NCI-H2227 (cell line): ENCODE measurements at regions not wholly inside any gene's neighbourhood (a gene's known extent, or its start where the extent isn't known, plus 50 kb on each side); places are given as distances from the start of the nearest gene placed in this dataset.
"Not testable (repeated sequence)": the region's sequence is repeated elsewhere in the genome, so short reads cannot be mapped to it uniquely, and the experiment has no call there.

Source experiments
- DNase-seq: peaks from one replicate; lab custom pipeline; 2025; ENCODE audit not compliant: unreplicated experiment; lab: John Stamatoyannopoulos, UW

DNA sequence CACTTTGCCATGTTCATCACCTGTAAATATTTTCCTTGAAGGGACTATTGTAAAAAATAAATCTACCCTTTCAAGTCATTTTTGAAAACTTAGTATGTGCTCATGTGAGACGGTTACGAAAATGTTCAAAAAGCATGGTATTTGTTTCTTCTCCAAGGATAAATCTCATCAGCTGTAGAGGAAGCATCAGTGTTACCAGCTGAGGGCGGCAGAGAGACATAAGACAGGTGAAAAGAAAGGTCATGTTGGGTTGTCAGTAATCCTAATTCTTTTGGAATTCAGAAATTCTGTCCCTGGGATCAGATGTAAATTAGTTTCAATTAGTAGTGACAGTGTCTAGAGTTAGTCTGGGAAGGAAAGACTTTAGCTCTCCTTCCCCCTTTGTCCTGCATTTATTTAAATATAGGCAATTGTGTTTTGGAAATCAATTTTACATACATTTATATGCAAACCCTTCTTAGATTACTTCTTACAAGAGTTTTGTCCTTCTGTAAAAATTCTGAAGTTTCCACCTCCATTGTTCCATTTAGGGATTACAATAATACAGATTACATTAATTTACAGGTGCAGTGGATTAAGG is 791.9 kb upstream of the CDH6 start:
- no peak for DNase-seq

DNA sequence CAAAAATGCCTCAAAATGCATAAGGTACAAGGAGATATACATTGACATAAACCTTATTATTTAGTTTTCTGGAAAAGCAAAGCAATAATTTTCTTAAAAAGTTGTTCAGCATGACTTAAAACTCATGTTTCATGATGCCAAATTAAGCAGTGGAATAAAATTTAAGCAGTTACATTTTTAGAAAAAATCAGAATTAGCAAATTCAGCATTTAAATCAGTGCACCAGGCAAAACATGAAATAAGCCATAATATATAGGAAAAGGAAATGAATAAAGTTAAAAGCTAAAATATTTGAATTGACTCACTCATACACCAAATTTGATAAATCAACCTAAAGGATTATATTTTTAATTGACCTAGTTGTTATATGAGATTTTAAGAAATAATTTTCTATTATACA is 795.1 kb upstream of the CDH6 start:
- no peak for DNase-seq

DNA sequence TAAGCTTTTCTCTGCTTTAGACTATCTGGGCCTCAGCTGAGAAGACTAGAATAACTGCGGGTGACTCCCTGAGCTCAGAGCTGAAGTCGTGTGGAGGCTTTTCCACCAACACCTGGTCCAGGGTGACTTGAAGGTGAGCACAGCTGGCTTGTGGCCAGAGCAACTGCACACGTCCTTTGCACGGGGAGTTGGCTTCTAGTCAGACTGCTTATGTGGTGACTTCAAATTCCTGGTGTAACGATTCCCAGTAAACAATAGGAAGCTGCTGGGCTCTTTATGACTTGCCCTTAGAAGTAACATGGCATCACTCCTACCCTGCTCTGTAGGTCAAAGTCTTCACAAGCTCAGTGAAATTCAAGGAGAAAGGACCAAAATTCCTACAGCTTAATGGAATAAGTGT is 800.6 kb upstream of the CDH6 start:
- no peak for DNase-seq

DNA sequence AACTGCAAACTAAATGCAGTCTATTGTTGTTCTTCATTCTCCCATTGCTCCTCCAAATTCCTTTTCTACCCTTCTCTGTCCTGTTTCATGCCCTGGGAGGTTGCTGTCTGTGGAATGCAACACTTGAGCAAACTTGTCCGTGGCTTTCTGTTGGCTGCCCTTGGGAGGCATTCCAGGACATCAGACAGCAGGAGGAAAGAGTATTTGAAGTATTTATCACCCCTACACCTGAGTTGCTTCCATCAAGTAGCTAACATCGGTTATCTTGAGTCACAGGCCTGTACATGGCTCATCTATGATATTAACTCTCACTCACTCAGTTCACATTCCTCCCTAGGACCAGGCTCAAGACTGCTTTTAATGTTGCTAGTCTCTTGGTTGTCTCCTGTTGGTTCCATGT is 803.4 kb upstream of the CDH6 start:
- no peak for DNase-seq

DNA sequence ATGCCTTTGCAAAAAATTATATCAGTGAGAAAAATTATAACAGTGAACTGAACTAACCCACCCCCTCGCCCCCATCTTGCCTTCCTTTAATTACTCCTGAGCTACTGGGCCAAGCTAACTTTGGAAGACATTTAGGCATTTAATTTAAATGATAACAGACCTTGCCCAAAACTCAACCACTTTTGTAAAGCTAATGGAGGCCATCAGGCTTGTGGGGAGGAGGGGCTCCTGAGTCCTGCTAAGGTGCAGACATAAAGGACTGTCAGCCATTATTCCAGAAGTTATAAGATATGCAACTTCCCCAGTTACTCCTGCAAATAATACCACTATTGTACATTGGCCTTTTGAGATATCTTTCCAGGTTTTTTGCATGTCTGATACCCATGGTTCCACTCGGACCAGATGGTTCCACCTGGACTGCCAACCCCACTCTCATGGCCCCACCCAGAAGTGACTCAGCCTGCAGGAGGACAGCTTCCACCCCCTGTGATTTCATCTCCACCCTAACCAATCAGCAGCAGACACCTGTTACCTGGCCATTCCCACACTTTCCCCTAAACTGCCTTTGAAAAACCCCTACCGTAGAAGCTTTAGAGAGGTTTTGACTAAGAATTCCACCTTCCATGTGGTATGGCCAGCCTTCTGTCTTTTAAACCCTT is 805.4 kb upstream of the CDH6 start:
- no peak for DNase-seq

DNA sequence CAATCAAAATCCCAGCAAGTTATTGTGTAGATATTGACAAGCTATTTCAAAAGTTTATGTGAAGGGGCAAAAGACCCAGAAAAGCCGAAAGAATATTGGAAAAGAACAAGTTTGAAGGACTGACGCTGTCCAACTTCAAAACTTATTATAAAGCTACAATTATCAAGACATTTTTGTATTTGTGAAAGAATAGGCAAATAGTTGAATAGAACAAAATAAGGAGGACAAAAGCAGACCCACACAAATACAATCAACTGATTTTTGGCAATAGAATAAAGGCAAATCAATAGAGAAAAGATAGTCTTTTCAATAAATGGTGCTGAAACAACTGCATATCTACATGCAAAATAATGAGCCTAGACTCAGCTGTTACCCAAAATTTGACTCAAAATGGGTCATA is 807.7 kb upstream of the CDH6 start:
- no peak for DNase-seq

DNA sequence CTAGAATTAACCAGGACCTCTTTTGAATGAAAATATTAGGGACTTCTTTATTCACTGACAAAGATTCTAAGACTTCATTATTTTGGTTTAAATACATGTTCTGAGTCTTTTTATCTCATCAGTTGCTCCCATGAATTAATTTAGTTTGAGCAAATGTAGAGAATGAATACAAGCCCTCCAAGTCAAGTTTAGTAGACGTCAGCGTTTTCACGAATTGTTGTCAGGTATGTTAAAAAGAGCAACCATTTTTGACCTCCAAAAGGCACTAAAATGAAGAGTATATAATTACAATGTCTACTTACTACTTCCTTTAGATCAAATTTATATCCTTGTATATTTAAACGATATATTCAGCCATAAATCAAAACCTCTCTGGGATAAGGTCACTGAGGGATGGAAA is 809.3 kb upstream of the CDH6 start:
- no peak for DNase-seq

DNA sequence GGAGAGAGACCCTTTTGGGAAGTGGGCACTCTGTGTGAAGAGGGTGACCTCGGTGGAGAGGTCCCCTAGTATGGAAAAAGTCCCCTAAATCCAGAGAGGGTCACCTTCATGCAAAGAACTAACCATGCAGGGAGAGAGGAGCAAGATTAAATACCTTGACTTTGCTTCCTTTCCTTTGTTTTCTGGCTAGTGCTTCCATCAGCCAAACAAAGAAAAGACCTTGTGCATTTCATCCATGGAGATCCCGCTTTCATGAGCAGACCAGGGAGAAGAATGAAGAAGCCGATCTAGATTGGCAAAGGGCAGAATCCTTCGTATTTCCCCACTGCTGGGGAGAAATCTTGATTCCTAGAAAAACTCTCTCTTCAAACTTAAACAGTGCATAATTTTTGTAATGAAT is 813.3 kb upstream of the CDH6 start:
- no peak for DNase-seq

DNA sequence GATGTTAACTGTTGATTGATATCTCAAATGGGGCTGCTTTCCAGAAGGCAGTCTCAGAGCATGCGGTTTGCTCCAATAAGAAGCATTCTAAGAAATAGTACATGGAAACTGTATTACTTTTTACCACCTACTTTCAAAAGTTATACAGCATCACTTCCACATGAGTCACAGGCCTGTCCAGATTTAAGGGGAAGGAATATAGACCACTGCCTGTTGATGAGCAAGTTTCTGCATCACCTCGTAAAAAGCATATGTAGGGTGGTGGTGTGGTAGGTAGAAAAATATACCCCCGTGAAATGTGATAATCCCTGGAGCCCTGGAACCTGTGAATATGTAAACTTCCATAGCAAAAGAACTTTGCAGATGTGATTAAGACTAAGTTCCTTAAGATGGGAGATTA is 816.6 kb upstream of the CDH6 start:
- no peak for DNase-seq

DNA sequence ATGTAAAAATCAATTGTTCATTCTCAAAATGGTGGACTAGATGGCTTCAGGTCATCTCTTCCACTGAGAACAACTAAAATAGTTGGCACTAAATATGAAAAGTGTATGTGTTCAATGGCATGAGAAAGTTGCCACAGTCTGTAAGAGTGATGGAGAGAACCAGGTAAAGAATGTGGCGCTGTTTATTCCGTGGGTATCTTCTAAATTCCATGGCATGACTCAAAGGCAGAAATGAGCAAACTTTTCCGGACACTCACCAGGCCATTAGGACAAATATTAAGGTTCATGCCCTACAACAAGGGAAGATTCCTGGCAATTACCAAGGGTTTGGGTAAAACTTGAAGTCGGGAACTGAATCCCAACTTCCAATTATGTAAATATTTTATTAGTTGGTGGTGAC is 825.4 kb upstream of the CDH6 start:
- DNase-seq = no peak

DNA sequence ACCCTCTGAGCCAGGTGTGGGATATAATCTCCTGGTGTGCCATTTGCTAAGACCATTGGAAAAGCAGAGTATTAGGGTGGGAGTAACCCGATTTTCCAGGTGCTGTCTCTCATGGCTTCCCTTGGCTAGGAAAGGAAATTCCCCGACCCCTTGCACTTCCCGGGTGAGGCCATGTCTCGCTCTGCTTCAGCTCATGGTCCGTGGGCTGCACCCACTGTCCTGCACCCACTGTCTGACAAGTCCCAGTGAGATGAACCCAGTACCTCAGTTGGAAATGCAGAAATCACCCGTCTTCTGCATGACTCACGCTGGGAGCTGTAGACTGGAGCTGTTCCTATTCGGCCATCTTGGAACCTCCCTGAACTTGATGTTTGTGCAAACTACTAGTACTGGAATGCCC is 828.5 kb upstream of the CDH6 start:
- not testable (repeated sequence) for DNase-seq

DNA sequence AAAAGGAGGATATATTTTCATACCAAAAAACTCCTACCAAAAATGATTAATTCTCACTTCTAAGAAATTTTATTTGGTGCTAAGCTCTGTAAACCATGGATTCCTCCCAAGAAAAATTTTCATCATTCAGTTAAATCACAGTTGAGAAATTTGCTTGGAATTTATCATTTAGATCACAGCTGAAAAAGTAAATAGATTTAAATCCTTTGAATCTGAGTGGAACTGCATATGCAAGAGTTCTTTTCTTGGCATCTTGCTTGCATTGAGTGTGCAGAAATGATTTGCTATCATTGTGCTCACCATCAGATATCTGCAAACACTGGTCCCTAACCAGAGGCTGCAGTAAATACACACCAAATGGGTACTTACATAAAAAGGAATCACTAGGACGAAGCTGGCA is 836.1 kb upstream of the CDH6 start:
- DNase-seq = no peak

DNA sequence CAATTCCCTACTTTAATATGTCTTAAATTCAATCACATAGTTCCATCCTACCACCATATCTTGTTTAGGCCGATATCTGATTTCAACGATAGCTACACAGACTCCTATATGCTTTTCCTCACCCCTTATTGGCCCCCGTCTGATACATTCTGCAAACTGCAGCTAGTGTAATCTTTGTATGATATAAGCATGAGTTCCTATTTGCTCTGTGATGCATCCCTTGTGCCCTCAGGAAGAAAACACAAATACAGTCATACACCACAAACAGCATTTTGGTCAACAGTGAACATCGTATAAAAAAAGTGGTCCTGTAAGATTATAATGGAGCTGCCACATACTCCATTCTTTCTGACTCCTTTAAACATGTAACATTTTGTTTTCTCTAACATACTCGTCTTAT is 837.8 kb upstream of the CDH6 start:
- no peak for DNase-seq

DNA sequence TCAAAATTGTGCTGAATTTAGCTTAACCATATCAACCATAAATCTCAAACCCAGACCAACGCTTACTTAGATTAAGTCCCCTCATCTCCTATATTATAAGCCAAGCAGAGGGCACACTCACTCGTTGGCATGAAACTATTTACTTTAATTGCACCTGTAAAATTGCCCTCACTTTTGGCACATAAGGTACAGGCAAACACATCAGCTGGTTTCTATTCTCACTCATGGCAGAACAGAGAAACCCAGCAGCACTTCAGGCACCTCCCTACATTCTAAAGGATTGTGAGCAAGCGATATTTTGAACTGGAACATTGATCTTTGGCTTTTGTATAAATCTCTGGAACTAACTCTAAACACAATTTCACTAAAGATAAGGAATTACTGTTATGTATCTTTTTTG is 845.6 kb upstream of the CDH6 start:
- no peak for DNase-seq

DNA sequence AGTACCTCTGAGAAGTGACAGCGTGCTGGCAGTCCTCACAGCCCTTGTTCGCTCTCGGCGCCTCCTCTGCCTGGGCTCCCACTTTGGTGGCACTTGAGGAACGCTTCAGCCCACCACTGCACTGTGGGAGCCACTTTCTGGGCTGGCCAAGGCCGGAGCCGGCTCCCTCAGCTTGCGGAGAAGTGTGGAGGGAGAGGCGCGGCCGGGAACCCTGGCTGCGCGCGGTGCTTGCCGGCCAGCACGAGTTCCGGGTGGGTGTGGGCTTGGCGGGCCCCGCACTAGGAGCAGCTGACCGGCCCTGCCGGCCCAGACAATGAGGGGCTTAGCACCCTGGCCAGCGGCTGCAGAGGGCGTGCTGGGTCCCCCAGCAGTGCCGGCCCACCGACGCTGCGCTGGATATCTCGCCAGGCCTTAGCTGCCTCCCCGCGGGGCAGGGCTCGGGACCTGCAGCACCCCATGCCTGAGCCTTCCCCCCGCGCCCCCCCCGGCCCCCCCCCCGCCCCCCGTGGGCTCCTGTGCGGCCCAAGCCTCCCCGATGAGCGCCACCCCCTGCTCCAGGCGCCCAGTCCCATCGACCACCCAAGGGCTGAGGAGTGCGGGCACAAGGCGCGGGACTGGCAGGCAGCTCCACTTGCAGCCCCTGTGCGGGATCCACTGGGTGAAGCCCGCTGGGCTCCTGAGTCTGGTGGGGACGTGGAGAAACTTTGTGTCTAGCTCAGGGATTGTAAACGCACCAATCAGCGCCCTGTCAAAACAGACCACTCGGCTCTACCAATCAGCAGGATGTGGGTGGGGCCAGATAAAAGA is 847.7 kb upstream of the CDH6 start:
- DNase-seq = not testable (repeated sequence)

DNA sequence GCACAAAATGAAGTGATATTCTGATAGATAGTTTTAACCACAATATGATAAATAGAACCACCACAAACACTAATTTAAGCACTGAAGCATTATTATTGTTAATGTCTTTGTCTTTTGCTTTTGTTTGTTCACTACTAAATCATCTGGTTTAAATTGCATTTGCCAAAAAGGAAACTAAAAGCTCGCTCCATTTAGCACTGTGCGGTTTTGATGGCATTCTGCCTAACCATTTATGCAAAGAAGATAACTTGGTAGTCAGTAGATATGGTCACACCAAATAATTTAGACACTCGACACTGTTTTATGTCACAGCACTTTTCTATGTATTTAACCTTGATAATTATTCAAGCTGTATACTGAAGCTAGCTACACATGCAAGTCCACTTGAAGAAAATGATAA is 849.8 kb upstream of the CDH6 start:
- DNase-seq = no peak

DNA sequence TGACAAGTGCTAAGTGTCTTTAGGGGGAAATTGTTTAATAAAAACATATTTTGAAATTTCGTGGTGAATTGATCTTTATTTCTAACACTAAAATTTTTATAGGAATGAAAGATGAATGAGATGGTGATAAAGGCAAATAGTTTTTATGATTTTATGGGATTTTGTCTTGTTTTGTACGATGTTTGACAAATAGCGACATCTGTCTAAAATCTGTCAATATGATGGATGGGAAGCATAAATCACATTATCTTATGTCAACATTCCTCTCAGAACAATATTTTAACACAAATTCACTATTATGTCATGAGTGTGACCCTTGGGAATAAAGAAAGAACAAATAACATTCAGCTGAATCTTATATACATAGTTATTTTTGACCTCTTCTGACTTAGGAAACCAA is 852.0 kb upstream of the CDH6 start:
- DNase-seq = no peak

DNA sequence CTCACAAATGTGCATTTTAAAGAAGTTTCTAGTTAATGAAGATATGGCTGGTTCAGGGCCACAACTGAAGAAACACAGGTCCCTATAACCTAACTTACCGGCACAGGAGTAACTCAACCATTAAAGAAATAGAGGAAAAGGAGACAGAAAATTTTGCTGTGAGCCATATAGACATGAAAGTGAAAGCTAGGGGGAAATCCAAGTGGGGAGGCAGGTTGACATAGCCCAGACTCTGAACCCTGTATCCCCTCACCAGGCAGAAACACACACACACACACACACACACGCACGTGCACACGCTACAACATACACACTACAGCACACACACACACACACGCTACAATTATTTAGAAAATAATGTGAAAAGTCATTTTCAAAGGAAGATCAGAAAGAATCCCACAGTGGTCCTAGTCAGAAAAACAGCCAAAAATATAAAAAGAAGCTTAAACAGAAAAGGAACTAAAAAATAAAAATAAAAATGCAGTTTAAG is 856.4 kb upstream of the CDH6 start:
- no peak for DNase-seq

DNA sequence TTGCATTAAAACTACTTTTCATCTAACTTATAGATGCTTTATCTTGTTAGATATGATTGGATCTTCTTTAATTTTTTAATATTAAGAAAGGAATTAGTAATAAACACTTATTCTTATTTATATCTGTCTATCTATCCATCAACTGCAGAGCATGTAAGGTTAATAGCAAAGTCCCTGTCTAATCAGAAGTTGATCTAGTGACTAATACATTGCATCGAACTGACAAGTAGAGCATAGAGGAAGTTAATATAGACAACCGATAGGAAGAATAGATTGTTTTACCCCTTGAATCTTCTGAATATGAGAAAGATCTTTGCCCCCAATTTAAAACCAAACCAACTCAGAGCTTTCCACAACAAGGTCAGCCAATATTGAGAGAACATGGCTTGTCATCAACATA is 862.0 kb upstream of the CDH6 start:
- DNase-seq = no peak

DNA sequence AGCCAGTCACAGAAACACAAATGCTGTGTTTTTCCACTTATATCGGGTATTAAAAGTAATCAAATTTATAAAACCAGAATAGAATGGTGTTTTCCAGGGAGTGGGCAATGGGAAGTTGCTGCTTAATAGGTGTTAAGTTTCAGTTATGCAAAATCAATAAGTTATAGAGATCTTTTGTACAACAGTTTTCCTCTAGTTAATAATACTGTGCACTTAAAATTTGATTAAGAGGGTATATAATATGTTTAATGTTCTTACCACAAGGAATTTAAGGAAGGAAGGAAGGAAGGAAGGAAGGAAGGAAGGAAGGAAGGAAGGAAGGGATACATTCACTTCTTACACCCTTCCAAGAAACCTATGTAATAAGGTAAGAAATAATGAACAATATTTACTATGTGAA is 867.7 kb upstream of the CDH6 start:
- no peak for DNase-seq

DNA sequence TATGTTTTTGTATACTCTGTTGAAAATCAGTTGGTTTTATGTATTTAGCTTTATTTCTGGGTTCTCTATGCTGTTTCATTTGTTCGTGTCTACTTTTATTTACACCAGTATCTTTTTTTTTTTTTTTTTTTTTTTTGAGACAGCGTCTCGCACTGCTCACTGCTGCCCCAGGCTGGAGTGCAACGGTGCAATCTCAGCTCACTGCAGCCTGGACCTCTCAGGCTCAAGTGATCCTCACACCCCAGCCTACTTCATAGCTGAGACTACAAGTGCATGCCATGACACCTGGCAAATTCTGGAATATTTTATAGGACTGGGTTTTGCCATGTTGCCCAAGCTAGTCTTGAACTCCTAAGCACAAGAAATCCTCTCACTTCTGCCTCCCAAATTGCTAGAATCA is 869.4 kb upstream of the CDH6 start:
- no peak for DNase-seq

DNA sequence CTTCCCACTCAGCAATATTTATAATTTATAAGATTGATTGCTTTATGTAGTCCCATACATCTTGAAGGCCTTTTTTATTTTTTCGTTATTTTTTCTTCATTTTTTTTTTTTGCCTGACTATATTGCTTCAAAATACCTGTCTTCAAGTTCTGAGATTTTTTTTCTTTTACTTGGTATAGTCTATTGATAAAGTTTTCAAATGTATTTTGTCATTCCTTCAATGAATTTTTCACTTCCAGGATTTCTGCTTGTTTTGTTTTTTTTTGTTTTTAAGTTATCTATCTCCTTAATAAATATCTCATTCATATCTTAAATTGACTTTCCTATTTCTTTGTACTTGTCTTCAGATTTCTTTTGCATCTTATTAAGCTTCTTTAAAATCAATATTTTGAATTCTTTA is 905.6 kb upstream of the CDH6 start:
- no peak for DNase-seq
